ENCODE measurements at regions not wholly inside any gene's neighbourhood (a gene's known extent, or its start where the extent isn't known, plus 50 kb on each side); places are given as distances from the start of the nearest gene placed in this dataset.

DNA sequence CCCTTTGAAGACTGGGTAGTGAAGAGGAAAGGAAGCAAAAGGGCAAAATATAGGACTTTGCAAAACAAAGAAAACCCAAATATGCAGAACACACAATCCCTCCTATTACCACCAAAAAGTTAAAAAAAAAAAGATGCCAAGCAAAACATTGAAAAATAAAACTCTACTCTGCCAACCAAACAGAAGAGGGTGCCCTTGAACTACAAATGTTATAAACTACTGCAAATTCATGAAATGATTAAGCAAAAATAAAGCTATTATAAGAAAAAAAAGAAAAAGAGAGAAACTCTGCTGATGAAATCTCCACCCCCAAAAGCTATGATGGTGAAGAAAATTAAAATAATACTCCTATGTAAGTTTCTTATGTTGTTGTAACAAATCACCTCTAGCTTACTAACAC, 168.5 kb upstream of the STK26 start:
- TF ChIP-seq POLR2AphosphoS5 (IDR thresholded peaks at IDR 0.05) (no peak), POLR2A (IDR thresholded peaks at IDR 0.05) (no peak), EP300 (IDR thresholded peaks at IDR 0.05) (no peak)
- TF ChIP-seq, protein P1, sequence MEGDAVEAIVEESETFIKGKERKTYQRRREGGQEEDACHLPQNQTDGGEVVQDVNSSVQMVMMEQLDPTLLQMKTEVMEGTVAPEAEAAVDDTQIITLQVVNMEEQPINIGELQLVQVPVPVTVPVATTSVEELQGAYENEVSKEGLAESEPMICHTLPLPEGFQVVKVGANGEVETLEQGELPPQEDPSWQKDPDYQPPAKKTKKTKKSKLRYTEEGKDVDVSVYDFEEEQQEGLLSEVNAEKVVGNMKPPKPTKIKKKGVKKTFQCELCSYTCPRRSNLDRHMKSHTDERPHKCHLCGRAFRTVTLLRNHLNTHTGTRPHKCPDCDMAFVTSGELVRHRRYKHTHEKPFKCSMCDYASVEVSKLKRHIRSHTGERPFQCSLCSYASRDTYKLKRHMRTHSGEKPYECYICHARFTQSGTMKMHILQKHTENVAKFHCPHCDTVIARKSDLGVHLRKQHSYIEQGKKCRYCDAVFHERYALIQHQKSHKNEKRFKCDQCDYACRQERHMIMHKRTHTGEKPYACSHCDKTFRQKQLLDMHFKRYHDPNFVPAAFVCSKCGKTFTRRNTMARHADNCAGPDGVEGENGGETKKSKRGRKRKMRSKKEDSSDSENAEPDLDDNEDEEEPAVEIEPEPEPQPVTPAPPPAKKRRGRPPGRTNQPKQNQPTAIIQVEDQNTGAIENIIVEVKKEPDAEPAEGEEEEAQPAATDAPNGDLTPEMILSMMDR (IDR thresholded peaks at IDR 0.05), result no peak
